WTC11 (cell line): ENCODE measurements at regions not wholly inside any gene's neighbourhood (a gene's known extent, or its start where the extent isn't known, plus 50 kb on each side); places are given as distances from the start of the nearest gene placed in this dataset.

Experiments
- ATAC-seq: fragments of 200-7000 bp; cut with Tn5 transposase; 2 replicates; pipeline ENCODE4 v1.10.0; 2021; ENCODE audit warnings: mild to moderate bottlenecking, moderate library complexity
- CTCF ChIA-PET: fragments of 300-600 bp; sonication (Branson Sonifier 250); formaldehyde crosslinking; loops from one replicate; lab custom pipeline; 2021; ENCODE audit warnings: antibody characterized with exemption; lab: Charles Lee
- POLR2A ChIA-PET: fragments of 350-600 bp; sonication (Branson Sonifier 250); formaldehyde crosslinking; loops from one replicate; lab custom pipeline; 2021; ENCODE audit warnings: antibody characterized with exemption; lab: Charles Lee
- DNase-seq: peaks from one replicate; pipeline ENCODE4 v3.0.0; 2021; ENCODE audit warnings: low spot score
- H3K27ac Mint-ChIP-seq: 2 replicates; pipeline ENCODE4 v1.8.0; 2021; ENCODE audit warnings: mixed read lengths
- H3K27me3 Mint-ChIP-seq: 2 replicates; pipeline ENCODE4 v1.8.0; 2021; ENCODE audit warnings: low read depth, mild to moderate bottlenecking, moderate library complexity, mixed read lengths
- H3K36me3 Mint-ChIP-seq: 2 replicates; pipeline ENCODE4 v1.8.0; 2021; ENCODE audit warnings: mixed read lengths
- H3K4me1 Mint-ChIP-seq: 2 replicates; pipeline ENCODE4 v1.8.0; 2022; ENCODE audit warnings: mixed read lengths
- H3K4me3 Mint-ChIP-seq: 2 replicates; pipeline ENCODE4 v1.8.0; 2021; ENCODE audit warnings: mild to moderate bottlenecking, moderate library complexity, mixed read lengths
- H3K9me3 Mint-ChIP-seq: 2 replicates; pipeline ENCODE4 v1.8.0; 2021; ENCODE audit warnings: mixed read lengths
- ARID4B ChIP-seq: sonication (generic); formaldehyde crosslinking; IDR thresholded peaks from 2 replicates; pipeline ENCODE4 v1.8.0; 2023; ENCODE audit warnings: missing genetic modification reagents, mild to moderate bottlenecking, borderline replicate concordance
- ATF3 ChIP-seq: sonication (generic); formaldehyde crosslinking; conservative IDR thresholded peaks from 2 replicates; pipeline ENCODE4 v1.8.1; 2022; ENCODE audit warnings: mild to moderate bottlenecking, missing genetic modification reagents
- CBFB ChIP-seq: sonication (generic); formaldehyde crosslinking; IDR thresholded peaks from 2 replicates; pipeline ENCODE4 v1.8.1; 2022; ENCODE audit warnings: mild to moderate bottlenecking, low read depth, missing genetic modification reagents
- CREB1 ChIP-seq: sonication (generic); formaldehyde crosslinking; IDR thresholded peaks from 2 replicates; pipeline ENCODE4 v1.8.0; 2023; ENCODE audit warnings: mild to moderate bottlenecking, missing genetic modification reagents
- E2F5 ChIP-seq: sonication (generic); formaldehyde crosslinking; IDR thresholded peaks from 2 replicates; pipeline ENCODE4 v1.8.1; 2022; ENCODE audit warnings: mild to moderate bottlenecking, moderate library complexity, missing genetic modification reagents
- ERG ChIP-seq: fragments of 250-450 bp; sonication (Bioruptor Pico); IDR thresholded peaks from 2 replicates; pipeline ENCODE4 v1.8.0; 2021; ENCODE audit warnings: mild to moderate bottlenecking
- ESRRA ChIP-seq: sonication (generic); formaldehyde crosslinking; IDR thresholded peaks from 2 replicates; pipeline ENCODE4 v1.8.1; 2022; ENCODE audit warnings: mild to moderate bottlenecking, missing genetic modification reagents, borderline replicate concordance
- GTF2I ChIP-seq: fragments of 250-450 bp; sonication (Bioruptor Pico); conservative IDR thresholded peaks from 2 replicates; pipeline ENCODE4 v1.4.0; 2021; ENCODE audit warnings: mild to moderate bottlenecking
- HMGA2 ChIP-seq: fragments of 250-450 bp; sonication (Bioruptor Pico); IDR thresholded peaks from 2 replicates; pipeline ENCODE4 v1.4.0; 2021; ENCODE audit warnings: mild to moderate bottlenecking, moderate library complexity
- IRF1 ChIP-seq: sonication (generic); formaldehyde crosslinking; IDR thresholded peaks from 2 replicates; pipeline ENCODE4 v1.8.0; 2023; ENCODE audit warnings: missing genetic modification reagents
- KAT7 ChIP-seq: sonication (generic); formaldehyde crosslinking; IDR thresholded peaks from 2 replicates; pipeline ENCODE4 v1.8.1; 2023; ENCODE audit warnings: missing genetic modification reagents, mild to moderate bottlenecking, borderline replicate concordance
- MLX ChIP-seq: sonication (generic); formaldehyde crosslinking; IDR thresholded peaks from 2 replicates; pipeline ENCODE4 v1.8.1; 2023; ENCODE audit warnings: mild to moderate bottlenecking, missing genetic modification reagents, moderate library complexity
- MYBL2 ChIP-seq: sonication (generic); formaldehyde crosslinking; IDR thresholded peaks from 2 replicates; pipeline ENCODE4 v1.8.1; 2023; ENCODE audit warnings: mild to moderate bottlenecking, moderate library complexity, missing genetic modification reagents
- NR3C1 ChIP-seq: sonication (generic); formaldehyde crosslinking; conservative IDR thresholded peaks from 2 replicates; pipeline ENCODE4 v1.8.1; 2023; ENCODE audit warnings: low read depth, mild to moderate bottlenecking, missing genetic modification reagents
- PRRX2 ChIP-seq: fragments of 250-450 bp; sonication (Bioruptor Pico); IDR thresholded peaks from 2 replicates; pipeline ENCODE4 v1.8.0; 2021; ENCODE audit warnings: mild to moderate bottlenecking
- RELA ChIP-seq: sonication (generic); formaldehyde crosslinking; IDR thresholded peaks from 2 replicates; pipeline ENCODE4 v1.8.1; 2022; ENCODE audit warnings: missing genetic modification reagents, mild to moderate bottlenecking, borderline replicate concordance
- TCF7 ChIP-seq: sonication (generic); formaldehyde crosslinking; IDR thresholded peaks from 2 replicates; pipeline ENCODE4 v1.8.0; 2022; ENCODE audit warnings: mild to moderate bottlenecking, low read depth, missing genetic modification reagents, moderate library complexity
- TEAD4 ChIP-seq: sonication (generic); formaldehyde crosslinking; IDR thresholded peaks from 2 replicates; pipeline ENCODE4 v1.8.0; 2022; ENCODE audit warnings: mild to moderate bottlenecking, missing genetic modification reagents
- ZBTB21 ChIP-seq: sonication (generic); formaldehyde crosslinking; IDR thresholded peaks from 2 replicates; pipeline ENCODE4 v1.8.1; 2023; ENCODE audit warnings: mild to moderate bottlenecking, missing genetic modification reagents, borderline replicate concordance
- ZBTB43 ChIP-seq: sonication (generic); formaldehyde crosslinking; IDR thresholded peaks from 2 replicates; pipeline ENCODE4 v1.8.1; 2023; ENCODE audit warnings: mild to moderate bottlenecking, missing genetic modification reagents
- ZMAT4 ChIP-seq: fragments of 250-450 bp; sonication (Bioruptor Pico); IDR thresholded peaks from 2 replicates; pipeline ENCODE4 v1.9.0; 2021; ENCODE audit warnings: mild to moderate bottlenecking
- ZNF219 ChIP-seq: sonication (generic); formaldehyde crosslinking; IDR thresholded peaks from 2 replicates; pipeline ENCODE4 v1.8.0; 2023; ENCODE audit warnings: missing genetic modification reagents, mild to moderate bottlenecking, borderline replicate concordance
- ZNF512 ChIP-seq: sonication (generic); formaldehyde crosslinking; IDR thresholded peaks from 2 replicates; pipeline ENCODE4 v1.8.1; 2022; ENCODE audit warnings: missing genetic modification reagents, borderline replicate concordance
- ZNF671 ChIP-seq: fragments of 250-450 bp; sonication (Bioruptor Pico); IDR thresholded peaks from 2 replicates; pipeline ENCODE4 v1.8.0; 2021; ENCODE audit warnings: mild to moderate bottlenecking

GRCh38 chr1:178573330-178573729 is 60.4 kb downstream of the TEX35 start (continued):
- no peak for TF ChIP-seq ZNF512 (CRISPR knock-in tag)
- no peak for TF ChIP-seq ESRRA
- no peak for TF ChIP-seq PRRX2 (CRISPR knock-in tag)
- no peak for TF ChIP-seq CREB1 (CRISPR knock-in tag)
- TF ChIP-seq ZNF219 (CRISPR knock-in tag): no peak
- no peak for TF ChIP-seq ZBTB43

- Mint-ChIP-seq H3K9me3 (no peaks in the 10 kb centered on the region), H3K27ac (no peak overlapping the region), H3K27me3 (no peaks in the 10 kb centered on the region), H3K4me3 (no peak overlapping the region), H3K4me1 (peaks cover 39% of the 10 kb centered on the region), H3K36me3 (no peaks in the 10 kb centered on the region)
- POLR2A ChIA-PET: no interaction called here
- CTCF ChIA-PET: interaction anchor here (2.3 kb wide), 1 partner anchor 31 kb away, joined by 8 read pairs; no protein-coding TSS in a partner anchor
- DNase-seq (no peak), ATAC-seq (no peak)
- TF ChIP-seq TEAD4 (CRISPR knock-in tag) (no peak), TCF7 (CRISPR knock-in tag) (no peak), MYBL2 (CRISPR knock-in tag) (no peak), MLX (CRISPR knock-in tag) (no peak), ERG (CRISPR knock-in tag) (no peak), HMGA2 (no peak), IRF1 (CRISPR knock-in tag) (no peak), GTF2I (CRISPR knock-in tag) (no peak), E2F5 (no peak), ZBTB21 (no peak), ATF3 (no peak), ZMAT4 (no peak), ARID4B (CRISPR knock-in tag) (no peak), ZNF671 (CRISPR knock-in tag) (no peak), RELA (CRISPR knock-in tag) (no peak), CBFB (CRISPR knock-in tag) (no peak), KAT7 (CRISPR knock-in tag) (no peak), NR3C1 (CRISPR knock-in tag) (no peak)
Observed at GRCh38 chr1:178574345-178574744, 61.4 kb downstream of the TEX35 start.
